Thoracic aorta (tissue), 2 donors: ENCODE measurements at regions not wholly inside any gene's neighbourhood (a gene's known extent, or its start where the extent isn't known, plus 50 kb on each side); places are given as distances from the start of the nearest gene placed in this dataset.

Experiments
- ATAC-seq: fragments of 150-250 bp; one replicate; pipeline ENCODE4 v1.8.0; 2017; ENCODE audit warnings: low read depth; ENCODE audit not compliant: insufficient number of reproducible peaks, low FRiP score
- DNase-seq: peaks from one replicate; pipeline ENCODE4 v3.0.0-alpha.2; 2020; ENCODE audit warnings: low spot score
- H3K27ac ChIP-seq, 2 donors: fragments of 200-600 bp; sonication (generic); 1 replicate in 1 of 2; 2 replicates in 1 of 2; pipeline ENCODE4 v1.5.1; 2016; ENCODE audit warnings: mild to moderate bottlenecking in 2 of 2, moderate library complexity in 2 of 2
- H3K27me3 ChIP-seq: fragments of 200-600 bp; sonication (generic); replicated peaks from 2 replicates; pipeline ENCODE4 v1.6.0; 2016; ENCODE audit warnings: mild to moderate bottlenecking; ENCODE audit not compliant: insufficient read depth
- H3K36me3 ChIP-seq: fragments of 200-600 bp; sonication (generic); one replicate; pipeline ENCODE4 v1.5.1; 2016
- H3K4me1 ChIP-seq, 2 donors: fragments of 200-600 bp; sonication (generic); 1 replicate in 1 of 2; 2 replicates in 1 of 2; pipeline versions ENCODE4 v1.5.1 to v1.6.0; 2016; ENCODE audit warnings: low read depth in 2 of 2, mild to moderate bottlenecking in 1 of 2; ENCODE audit not compliant: control insufficient read depth in 1 of 2
- H3K4me3 ChIP-seq: fragments of 200-600 bp; sonication (generic); 2 replicates; pipeline ENCODE4 v1.5.1; 2016; ENCODE audit warnings: mild to moderate bottlenecking
- H3K9me3 ChIP-seq: fragments of 200-600 bp; sonication (generic); 2 replicates; pipeline ENCODE4 v1.5.1; 2016
- CTCF ChIP-seq: fragments of 200-600 bp; sonication (generic); IDR thresholded peaks from one replicate; pipeline ENCODE4 v1.5.1; 2019; ENCODE audit warnings: antibody characterized with exemption

GRCh38 chrX:45847961-45848360 is 647.3 kb upstream of the DIPK2B start:
- no peak for ATAC-seq
- Histone ChIP-seq H3K4me3 (no peak overlapping the region), H3K27ac (no peak overlapping the region), H3K36me3 (no peaks in the 10 kb centered on the region), H3K4me1 (no peaks in the 10 kb centered on the region), H3K27me3 (no peaks in the 10 kb centered on the region), H3K9me3 (no peaks in the 10 kb centered on the region)
- DNase-seq, result no peak
- TF ChIP-seq CTCF, result no peak

DNA sequence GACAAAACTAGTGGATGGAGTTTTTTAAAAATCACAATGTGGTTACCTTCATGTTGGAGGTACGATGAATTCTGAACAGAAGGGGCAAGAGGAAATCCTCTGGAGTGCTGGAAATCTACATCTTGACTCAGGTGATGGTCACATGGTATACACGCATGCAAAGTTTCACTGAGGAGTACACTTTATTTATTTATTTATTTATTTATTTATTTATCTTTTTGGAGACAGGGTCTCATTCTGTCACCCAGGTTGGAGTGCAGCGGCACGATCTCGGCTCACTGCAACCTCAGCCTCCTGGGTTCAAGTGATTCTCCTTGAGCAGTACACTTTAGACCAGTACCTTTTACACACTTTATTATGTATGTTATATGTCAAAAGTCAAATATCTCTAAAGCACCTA is 645.7 kb upstream of the DIPK2B start:
- H3K36me3 ChIP-seq, result no peaks in the 10 kb centered on the region
- H3K27me3 ChIP-seq, result no peaks in the 10 kb centered on the region
- no peaks in the 10 kb centered on the region for H3K4me1 ChIP-seq
- H3K9me3 ChIP-seq, result no peaks in the 10 kb centered on the region
- no peak overlapping the region for H3K27ac ChIP-seq
- no peak for ATAC-seq
- no peak for DNase-seq
- no peak overlapping the region for H3K4me3 ChIP-seq
- no peak for TF ChIP-seq CTCF

DNA sequence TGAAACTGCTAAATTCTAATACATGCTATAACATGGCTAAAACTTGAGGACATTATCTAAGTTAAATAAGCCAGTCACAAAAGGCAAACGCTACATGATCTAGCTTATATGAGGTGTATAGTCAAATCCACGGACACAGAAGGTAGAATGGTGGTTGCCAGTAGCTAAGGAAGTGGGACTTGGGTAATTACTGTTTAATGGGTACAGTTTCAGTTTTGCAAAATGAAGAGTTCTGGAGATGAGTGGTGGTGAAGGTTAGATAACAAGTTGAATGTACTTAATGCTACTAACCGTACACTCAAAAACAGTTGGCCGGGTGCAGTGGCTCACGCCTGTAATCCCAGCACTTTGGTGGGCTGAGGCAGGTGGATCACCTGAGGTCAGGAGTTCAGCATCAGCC is 644.5 kb upstream of the DIPK2B start:
- TF ChIP-seq CTCF, result no peak
- Histone ChIP-seq H3K27ac (no peak overlapping the region), H3K36me3 (no peaks in the 10 kb centered on the region), H3K9me3 (no peaks in the 10 kb centered on the region), H3K4me1 (no peaks in the 10 kb centered on the region), H3K4me3 (no peak overlapping the region), H3K27me3 (no peaks in the 10 kb centered on the region)
- no peak for ATAC-seq
- DNase-seq, result no peak

GRCh38 chrX:45843518-45843917 is 642.8 kb upstream of the DIPK2B start:
- Histone ChIP-seq H3K9me3 (no peaks in the 10 kb centered on the region), H3K27me3 (no peaks in the 10 kb centered on the region), H3K36me3 (no peaks in the 10 kb centered on the region), H3K4me3 (no peak overlapping the region), H3K27ac (no peak overlapping the region), H3K4me1 (no peaks in the 10 kb centered on the region)
- no peak for TF ChIP-seq CTCF
- DNase-seq (no peak), ATAC-seq (no peak)

- DNase-seq (no peak), ATAC-seq (no peak)
- no peak for TF ChIP-seq CTCF
- H3K36me3 ChIP-seq, result no peaks in the 10 kb centered on the region
- H3K27ac ChIP-seq, result no peak overlapping the region
- H3K4me1 ChIP-seq, result no peaks in the 10 kb centered on the region
- no peak overlapping the region for H3K4me3 ChIP-seq
- H3K9me3 ChIP-seq, result no peaks in the 10 kb centered on the region
- no peaks in the 10 kb centered on the region for H3K27me3 ChIP-seq
Measured at GRCh38 chrX:45842926-45843315, 642.2 kb upstream of the DIPK2B start.
